Left ventricle myocardium superior (tissue), 1 donor: ENCODE measurements at regions not wholly inside any gene's neighbourhood (a gene's known extent, or its start where the extent isn't known, plus 50 kb on each side); places are given as distances from the start of the nearest gene placed in this dataset.
A peak's percentile ranks its signal among the peaks of the same experiment; 100 is the strongest.

ENCODE experiments used
- ATAC-seq: fragments of 200-7000 bp; cut with Tn5 transposase; one replicate; pipeline ENCODE4 v1.9.1; 2020; ENCODE audit warnings: mild to moderate bottlenecking, moderate library complexity
- DNase-seq: peaks from one replicate; pipeline ENCODE4 v3.0.0-alpha.2; 2020
- intact Hi-C: fragments of 100-400 bp; cut with micrococcal nuclease; formaldehyde crosslinking; loops from one replicate; pipeline ENCODE4 v1.11.0; 2022
- donor health status: DM: no; HTN: yes; CAD: no; lungs with severe emphysema.

DNA sequence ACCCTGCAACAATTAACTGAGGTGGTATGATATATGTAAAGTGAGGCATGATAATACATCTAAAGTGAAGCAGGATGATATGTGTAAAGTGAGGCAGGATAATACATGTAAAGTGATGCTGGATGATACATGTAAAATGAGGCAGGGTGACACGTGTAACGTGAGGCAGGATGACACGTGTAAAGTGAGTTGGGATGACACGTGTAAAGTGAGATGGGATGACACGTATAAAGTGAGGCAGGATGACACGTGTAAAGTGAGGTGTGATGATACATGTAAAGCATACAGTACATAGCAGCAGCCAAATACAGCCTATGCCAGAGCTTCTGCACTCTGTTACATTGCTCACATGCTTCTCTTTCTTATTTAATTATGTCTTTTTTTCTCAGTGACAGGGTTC is 184.4 kb upstream of the FOXF1 start:
- intact Hi-C loops: no loop called here
- no peak for DNase-seq
- no peak for ATAC-seq

DNA sequence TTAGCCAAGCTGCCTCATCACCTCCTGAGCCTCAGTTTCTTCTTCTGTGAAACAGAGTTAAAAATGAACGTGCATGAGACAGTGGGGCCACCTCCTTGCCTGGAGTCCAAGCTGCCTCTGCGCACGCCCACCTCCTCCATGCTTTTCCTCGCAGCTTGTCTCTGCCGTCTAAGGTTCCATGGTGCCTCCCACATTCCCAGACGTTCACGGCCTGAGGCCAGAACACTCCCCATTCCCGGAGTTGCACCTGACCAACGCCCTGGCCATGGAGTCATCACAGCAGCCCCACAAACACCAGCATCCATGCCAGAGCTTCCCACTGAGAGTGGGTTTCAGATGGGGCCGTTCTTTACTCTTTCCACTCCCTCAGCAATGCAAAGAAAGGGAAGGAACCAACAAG is 183.0 kb upstream of the FOXF1 start:
- ATAC-seq (no peak), DNase-seq (no peak)
- intact Hi-C loops: no loop called here

DNA sequence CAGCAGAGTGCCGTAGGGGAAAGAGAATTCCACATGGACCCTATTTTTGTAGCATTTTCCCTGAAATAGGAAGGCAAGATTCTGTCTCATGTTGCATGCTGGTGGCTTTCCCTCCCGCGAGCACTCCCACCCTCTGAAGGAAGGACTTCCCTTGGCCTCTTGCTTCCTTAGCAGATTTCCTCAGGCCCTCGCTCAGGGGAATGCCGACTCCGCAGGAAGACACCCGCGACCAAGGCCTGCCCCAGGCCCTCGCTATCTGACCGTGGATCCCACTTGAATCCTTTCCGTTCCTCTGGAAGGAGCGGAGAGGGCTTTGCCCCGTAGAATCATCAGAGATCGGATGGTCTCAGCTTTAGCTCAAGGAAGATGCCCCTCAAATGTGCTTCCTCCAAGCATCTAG is 179.4 kb upstream of the FOXF1 start:
- no peak for ATAC-seq
- no peak for DNase-seq
- intact Hi-C loops: loop anchor here (10.0 kb wide), 1 partner anchor 184 kb away; the partner anchor contains the start of gene FOXF1

DNA sequence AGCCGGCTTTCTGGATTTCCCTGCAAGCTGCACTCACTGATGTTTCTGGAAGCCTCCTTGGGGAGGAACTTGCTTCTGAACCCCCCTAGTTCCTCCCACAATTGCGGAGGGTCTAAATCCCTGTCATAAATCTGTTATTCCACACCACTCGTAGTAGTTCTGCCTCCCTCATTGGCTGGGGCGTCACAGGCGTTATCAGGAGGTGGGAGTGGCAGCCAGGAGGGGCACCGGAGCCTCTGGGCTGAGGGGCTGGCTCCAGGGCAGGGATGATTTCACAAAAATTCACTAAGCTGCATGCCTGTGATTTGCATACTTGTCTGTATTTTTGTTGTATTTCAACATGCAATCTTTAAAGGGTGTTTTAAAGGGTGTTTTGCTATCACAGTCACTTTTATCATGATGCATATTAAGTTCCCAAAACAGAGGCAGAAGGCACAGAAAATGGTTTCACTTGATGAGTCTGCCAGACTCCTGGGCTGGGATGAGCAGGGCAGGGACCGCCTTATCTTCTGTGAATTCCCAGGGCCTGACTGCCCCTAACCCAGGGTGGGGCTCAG is 176.2 kb upstream of the FOXF1 start:
- ATAC-seq: no peak

DNA sequence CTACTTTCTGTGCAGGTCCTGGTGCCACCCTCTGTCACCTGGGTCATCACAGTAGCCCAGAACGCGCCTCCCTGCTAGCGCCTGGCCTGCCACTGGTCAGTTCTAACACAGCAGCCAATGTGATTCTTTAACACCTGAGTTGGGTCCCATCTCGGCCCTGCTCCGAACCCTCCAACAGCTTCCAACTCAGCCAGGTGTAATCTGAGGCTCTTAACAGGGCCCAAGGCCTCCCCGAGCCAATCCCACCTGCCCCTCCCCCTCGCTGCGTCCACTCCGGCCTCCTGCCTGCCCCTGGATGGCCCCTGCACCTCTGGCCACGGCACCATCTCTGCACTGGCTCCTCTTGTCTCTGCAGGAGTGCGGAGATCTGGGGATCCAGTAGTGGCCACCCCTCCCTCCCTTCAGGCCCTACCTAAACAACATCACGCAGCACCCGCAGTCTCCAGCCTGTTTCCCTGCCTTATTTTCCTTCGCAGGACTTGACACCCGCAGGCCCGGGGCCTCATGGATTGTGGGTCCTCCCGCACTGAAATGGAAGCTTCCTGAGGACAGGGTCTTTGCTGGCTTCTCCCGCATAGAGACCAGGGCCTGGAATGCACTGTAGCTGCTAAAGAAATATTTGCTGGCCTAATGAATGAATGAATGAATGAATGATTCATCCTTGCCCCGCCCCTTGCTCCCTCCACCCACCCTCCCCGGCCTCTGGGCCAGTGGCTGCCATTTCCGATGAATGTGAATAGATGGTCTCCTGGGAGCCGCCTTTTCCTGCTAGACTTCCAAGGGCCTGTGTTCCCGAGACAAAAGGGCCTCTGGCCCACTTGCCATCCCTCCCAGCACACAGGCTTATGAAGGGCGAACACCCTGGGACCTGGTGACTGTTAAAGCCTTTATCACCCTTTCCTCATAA is 174.8 kb upstream of the FOXF1 start:
- ATAC-seq: no peak

More for the DNA sequence above, 176.2 kb upstream of the FOXF1 start:
- intact Hi-C loops: loop anchor here (10.0 kb wide), 1 partner anchor 181 kb away; the partner anchor contains the start of gene FOXF1
- DNase-seq: no peak

DNA sequence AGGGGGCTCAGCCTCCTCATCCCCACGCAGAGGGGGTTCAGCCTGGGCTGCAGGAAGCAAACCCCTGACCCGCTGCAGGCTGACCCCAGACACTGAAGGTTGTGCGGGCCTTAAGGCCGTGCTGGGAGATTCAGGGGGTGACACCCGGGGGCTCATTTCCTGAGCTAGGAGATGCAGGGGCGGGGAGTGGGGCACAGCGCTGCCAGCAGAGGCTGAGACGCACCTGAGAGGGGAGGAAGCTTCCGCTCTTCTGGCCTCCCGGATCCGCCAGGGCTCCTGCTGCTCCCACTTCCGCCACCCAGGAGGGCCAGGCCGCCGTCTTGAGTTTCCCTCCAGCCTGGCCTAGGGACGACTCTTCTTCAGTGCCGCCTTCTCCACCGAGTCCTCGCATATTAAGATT is 173.2 kb upstream of the FOXF1 start:
- intact Hi-C loops: loop anchor here (10.0 kb wide), 1 partner anchor 178 kb away; the partner anchor contains the start of gene FOXF1
- ATAC-seq (no peak), DNase-seq (no peak)

More for the DNA sequence above, 174.8 kb upstream of the FOXF1 start:
- no peak for DNase-seq
- intact Hi-C loops: loop anchor here (10.0 kb wide), 1 partner anchor 179 kb away; the partner anchor contains the start of gene FOXF1

DNA sequence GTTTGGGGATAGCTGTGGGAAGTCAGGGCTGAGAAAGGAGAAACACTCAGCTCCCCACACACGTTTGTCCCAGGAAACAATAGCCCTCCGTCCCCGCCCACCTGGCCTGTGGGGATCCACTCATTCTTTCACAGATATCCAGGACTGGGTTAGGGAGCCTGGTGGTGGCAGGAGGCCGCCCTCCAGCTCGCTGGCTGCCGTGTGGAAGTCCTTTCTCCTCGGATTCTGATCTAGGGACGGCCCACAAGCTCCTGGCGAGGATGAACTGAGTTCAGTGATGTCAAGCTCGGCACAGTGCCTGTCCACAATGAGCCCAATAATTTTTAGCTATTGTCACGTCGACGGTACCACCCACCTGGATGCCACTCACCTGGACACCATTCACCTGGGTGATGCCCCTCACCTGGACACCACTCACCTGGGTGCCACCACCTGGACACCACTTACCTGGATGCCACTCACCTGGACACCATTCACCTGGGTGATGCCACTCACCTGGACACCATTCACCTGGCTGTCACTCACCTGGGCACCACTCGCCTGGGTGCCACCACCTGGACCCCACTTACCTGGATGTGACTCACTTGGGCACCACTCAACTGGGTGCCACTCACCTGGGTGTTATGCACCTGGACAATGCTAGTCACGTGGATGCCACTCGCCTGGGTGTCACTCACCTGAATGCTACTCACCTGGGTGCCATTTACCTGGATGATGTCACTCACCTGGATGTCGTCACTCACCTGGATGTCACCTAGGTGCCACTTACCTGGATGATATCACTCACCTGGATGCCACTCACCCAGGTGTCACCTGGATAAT is 172.5 kb upstream of the FOXF1 start:
- DNase-seq: no peak
- ATAC-seq: no peak
- intact Hi-C loops: loop anchor here (10.0 kb wide), 1 partner anchor 177 kb away; the partner anchor contains the start of gene FOXF1

DNA sequence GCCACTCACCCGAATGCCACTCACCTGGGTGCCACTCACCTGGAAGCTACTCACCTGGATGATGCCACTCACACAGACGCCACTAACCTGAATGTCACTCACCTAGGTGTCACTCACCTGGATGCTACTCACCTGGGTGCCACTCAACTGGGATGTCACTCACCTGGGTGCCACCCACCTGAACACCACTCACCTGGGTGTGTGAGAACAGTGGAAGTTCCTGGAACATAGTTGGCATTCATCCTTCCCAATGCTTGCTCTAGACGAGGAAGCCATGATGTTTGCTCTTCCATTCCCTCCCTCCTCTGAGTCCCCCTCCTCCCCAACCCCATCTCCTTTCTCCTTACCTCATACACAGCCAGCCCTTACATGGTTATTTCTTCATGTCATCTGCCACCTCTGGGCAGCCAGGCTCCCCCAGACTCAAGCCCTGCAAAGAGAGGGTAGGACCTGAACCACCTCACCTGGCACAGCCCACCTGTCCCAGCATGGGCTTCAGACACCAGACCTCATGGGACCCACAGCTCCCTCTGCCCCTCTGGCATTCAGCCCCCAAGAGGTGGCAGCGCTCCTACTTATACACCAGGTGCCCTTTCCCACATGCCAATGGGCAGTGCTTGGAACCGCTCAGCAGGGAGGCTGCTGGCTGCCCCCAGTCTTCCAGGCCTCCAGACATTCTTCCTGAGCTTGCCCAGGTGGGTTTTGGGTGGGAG is 171.8 kb upstream of the FOXF1 start:
- no peak for DNase-seq

DNA sequence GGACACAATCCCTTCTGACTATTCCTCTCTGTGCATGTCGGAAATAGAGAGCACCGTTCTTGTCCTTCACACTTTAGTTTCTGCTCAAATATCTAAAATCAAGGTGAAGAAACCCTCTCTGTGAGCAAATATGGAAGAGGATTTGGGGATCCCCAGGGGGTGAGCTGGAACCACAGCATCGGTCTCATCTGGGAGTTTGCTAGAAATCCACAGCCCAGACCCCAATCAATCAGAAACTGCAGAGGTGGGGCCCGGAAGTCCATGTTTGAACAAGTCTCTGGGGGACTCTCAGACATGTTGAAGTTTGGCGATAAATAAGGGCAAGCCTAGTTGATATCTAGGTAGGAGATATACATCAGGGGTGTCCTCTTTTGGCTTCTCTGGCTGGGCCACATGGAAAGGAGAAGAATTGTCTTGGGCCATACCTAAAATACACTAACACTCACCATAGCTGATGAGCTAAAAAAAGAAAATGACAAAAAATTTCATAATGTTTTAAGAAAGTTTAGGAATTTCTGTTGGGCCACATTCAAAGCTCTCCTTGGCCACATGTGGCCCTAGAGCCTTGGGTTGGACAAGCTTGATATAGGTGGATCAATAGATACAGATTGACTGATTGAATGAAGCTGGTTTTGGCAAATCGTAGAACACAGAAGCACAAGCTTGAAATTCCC is 168.0 kb upstream of the FOXF1 start:
- ATAC-seq (no peak), DNase-seq (no peak)
- intact Hi-C loops: no loop called here

More for the DNA sequence above, 171.8 kb upstream of the FOXF1 start:
- intact Hi-C loops: loop anchor here (10.0 kb wide), 1 partner anchor 176 kb away; the partner anchor contains the start of gene FOXF1
- no peak for ATAC-seq

DNA sequence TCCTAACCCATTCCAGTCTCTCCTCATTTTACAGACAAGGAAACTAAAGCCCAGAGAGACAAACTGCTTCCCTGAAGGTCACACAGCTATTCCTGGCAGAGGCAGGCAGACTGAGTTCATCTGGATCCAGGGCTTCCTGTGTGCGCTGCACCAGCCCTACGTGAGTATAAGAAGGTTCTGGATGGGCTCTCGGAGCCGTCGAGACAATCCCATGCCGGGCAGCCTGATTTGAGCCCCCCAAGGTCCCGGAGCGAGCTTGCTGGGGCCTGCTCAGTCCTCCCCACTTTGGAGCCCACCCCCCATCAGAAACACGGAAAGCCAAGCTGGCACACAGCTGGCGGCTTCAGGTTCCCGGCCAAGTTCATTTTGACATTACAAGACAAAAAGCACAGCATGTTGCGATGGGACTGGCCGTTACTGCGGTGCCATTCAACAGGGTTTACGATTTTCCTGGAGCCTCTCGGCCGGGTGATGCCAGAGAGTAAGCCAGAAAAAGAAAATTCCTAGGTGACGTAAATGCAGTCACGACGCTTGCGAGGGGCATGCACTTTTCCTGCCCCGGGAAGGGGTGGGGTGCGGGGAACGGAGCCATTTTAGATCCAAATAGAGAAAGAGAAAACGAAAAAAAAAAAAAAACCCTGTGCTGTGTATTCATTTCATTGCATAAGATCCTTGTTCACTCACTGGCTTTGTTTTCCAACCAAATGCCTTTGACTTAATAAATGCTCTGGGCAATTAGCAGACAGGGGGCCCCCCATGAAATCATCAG is 167.1 kb upstream of the FOXF1 start:
- ATAC-seq (peak; percentile 45), DNase-seq (peak; percentile 35)
- intact Hi-C loops: no loop called here

DNA sequence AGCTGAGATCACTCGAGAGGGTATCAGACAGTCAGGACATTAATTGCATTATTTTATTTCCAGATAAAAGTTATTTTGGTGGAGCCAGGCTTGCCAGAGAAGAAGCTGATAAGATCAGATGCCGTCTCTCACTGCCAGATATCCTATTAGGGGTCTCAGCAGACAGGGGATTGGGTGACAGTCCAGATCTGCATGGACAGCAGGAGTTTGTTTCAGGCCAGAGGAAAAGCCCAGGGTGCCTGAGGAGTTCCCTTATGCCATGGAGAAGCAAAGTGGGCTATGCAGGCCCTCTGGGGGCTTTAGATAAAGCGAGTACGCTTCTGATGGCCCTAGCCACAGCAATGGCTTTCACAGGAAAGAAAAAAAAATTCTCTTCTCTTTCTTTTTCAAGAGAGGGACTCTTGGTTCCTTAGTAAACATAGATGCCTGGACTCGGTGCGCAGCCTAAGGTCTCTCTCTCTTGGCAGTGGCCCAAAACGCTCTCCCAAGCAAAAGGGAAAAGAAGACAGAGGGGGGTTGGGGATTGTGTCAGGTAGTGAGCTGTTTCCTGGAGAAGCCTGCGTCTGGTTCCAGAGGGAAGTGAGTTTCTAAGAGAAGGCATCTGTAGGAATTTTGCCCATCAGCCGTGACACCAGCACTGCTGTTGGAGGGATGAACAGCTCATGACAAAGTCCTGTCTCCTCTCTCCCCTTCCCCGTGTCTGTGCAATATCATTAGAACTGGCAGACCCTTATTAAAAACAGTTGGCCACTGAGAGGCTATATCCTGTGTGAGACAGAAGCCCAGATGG is 166.3 kb upstream of the FOXF1 start:
- intact Hi-C loops: no loop called here
- ATAC-seq: no peak
- DNase-seq: no peak

DNA sequence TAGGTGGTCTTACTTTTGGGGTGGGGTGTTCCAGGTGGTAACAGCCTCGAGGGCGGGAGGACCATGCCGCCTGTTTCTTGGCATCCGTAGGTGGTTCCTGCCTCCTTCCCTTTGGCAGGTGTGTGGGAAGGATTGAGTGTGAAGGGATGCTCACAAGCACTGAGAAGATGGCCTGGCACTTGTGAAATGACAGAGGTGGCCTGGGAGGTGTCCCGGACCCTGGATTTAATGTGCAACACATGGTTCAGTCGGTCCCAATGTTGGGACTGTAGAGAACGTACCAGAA is 165.8 kb upstream of the FOXF1 start:
- intact Hi-C loops: no loop called here
- DNase-seq (no peak), ATAC-seq (no peak)

DNA sequence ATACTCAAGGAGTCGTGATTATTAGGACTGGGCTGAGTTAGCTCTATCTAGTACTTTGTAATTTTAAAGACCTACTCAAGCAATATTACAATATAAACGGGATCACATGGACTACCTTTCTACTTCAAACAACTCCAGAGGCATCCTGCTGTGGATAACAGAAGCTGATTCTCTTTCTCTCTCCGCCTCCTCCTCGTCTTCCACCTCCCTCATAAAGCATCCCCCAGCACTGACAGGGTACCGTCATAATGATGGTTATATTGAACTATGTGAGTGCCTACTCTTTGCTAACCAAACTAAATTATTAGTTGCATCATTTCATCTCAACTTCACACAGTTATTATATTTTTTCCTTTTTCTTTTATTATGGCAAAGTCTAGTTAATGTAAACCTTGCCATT is 165.4 kb upstream of the FOXF1 start:
- DNase-seq: no peak
- intact Hi-C loops: no loop called here
- ATAC-seq: no peak

DNA sequence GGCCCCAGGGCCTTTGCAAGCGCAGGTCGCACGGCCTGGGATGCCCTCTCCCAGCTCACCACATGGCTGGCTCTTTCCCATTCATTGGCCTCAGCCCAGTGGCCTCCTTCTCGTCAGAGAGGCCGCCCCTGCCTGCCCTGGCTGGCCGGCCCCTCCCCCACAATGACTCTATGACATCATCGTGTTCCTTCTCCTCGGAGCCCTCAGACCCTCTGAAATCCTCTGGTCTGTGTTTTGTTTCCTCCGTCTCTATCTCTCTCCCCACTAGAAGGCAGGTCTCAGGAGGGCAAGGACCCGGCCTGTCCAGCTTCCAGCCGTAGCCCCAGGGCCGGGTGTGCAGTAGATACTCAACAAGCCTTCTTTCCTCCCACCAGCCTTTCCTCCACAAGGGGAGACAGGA is 164.8 kb upstream of the FOXF1 start:
- intact Hi-C loops: no loop called here
- DNase-seq (no peak), ATAC-seq (no peak)

DNA sequence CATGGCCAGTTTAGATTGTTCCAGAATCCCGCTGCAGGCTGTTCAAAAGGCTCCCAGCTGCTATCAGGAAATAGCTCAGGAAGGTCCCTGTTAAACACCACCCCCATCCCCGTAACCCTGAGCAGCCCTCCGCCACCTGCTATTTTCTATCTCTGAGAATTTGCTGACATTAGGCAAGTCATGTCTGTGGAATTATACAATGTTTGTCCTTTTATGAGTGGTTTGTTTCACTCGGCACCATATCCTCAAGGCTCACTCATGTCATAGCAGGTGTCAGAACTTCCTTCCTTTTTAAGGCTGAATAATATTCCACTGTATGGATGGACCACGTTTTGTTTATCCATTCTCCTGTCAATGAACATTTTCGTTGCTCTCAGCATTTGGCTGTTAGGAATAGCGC is 164.3 kb upstream of the FOXF1 start:
- ATAC-seq (no peak), DNase-seq (no peak)
- intact Hi-C loops: no loop called here

DNA sequence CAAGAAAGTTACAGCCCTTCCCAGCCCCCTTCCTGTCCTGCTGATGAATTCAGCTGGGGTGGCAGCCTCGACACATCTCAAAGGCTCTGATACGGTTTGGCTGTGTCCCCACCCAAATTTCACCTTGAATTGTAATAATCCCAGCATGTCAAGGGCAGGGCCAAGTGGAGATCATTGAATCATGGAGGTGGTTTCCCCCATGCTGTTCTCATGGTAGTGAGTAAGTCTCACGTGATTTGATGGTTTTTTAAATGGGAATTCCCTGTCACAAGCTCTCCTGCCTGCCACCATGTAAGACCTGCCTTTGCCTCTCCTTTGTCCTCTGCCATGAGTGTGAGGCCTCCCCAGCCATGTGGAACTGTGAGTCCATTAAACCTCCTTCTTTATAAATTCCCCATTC is 163.2 kb upstream of the FOXF1 start:
- no peak for ATAC-seq
- intact Hi-C loops: no loop called here
- no peak for DNase-seq

DNA sequence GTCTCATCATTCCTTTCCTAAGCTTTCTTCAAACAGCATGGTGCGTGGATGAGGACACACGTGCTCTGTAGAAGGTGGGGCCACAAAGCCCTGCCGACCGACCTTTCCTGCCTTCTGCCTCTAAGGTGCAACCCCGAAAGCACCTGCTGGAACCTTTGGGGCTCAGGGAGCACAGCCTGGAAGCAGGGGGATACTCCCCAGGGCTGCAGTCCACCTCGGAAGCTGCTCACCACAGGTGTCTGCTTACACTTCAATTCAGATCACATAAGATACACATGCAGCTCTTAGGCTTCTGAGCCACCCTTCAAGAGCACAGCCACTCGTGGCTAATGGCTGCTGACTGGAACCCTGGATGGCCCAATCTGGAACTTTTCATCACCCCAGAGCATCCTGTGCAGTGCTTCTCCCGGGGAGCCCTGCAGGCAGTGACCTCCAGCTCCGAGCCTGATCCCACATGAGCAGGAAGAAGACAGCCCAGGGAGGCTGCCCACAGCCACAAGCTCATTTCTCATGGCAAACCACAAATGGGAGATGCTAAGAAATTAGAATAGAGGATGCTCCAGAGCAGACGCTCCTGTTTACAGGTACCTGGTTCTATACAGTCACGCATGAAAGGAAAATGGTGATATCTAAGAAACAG is 162.3 kb upstream of the FOXF1 start:
- ATAC-seq (no peak), DNase-seq (no peak)
- intact Hi-C loops: no loop called here
